ENCODE measurements at regions not wholly inside any gene's neighbourhood (a gene's known extent, or its start where the extent isn't known, plus 50 kb on each side); places are given as distances from the start of the nearest gene placed in this dataset.

DNA sequence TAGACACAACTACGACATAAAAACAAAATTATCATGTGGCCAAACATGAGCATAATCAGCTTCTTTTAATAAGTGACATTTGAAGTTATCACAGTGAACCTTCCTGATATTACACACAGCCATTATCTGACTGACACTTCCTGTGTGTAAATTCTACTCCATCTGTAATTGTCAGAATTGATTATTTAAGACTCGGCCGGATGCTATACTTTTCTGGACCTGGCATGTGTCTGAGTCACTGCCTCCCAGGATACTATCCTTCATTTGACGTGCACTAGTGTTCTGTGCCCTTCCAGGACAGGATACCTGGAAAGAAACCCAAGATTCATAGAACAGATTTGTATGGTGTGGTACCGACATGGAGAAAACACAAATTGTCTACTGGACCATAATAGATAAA, 242.0 kb downstream of the HS3ST3A1 start:
- TF ChIP-seq, protein P1, sequence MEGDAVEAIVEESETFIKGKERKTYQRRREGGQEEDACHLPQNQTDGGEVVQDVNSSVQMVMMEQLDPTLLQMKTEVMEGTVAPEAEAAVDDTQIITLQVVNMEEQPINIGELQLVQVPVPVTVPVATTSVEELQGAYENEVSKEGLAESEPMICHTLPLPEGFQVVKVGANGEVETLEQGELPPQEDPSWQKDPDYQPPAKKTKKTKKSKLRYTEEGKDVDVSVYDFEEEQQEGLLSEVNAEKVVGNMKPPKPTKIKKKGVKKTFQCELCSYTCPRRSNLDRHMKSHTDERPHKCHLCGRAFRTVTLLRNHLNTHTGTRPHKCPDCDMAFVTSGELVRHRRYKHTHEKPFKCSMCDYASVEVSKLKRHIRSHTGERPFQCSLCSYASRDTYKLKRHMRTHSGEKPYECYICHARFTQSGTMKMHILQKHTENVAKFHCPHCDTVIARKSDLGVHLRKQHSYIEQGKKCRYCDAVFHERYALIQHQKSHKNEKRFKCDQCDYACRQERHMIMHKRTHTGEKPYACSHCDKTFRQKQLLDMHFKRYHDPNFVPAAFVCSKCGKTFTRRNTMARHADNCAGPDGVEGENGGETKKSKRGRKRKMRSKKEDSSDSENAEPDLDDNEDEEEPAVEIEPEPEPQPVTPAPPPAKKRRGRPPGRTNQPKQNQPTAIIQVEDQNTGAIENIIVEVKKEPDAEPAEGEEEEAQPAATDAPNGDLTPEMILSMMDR (tag by site-specific recombination; IDR thresholded peaks at IDR 0.05): no peak
- TF ChIP-seq ZNF24 (tag by site-specific recombination; IDR thresholded peaks at IDR 0.05): no peak
- no peak for TF ChIP-seq ZNF501 (tag by site-specific recombination; IDR thresholded peaks at IDR 0.05)
- no peak for TF ChIP-seq ZNF324 (tag by site-specific recombination; IDR thresholded peaks at IDR 0.05)
- no peak for TF ChIP-seq BCL11B (tag by site-specific recombination; IDR thresholded peaks at IDR 0.05; ENCODE audit: low read depth)
- TF ChIP-seq ZNF596 (tag by site-specific recombination; IDR thresholded peaks at IDR 0.05): no peak
- TF ChIP-seq, protein P2, sequence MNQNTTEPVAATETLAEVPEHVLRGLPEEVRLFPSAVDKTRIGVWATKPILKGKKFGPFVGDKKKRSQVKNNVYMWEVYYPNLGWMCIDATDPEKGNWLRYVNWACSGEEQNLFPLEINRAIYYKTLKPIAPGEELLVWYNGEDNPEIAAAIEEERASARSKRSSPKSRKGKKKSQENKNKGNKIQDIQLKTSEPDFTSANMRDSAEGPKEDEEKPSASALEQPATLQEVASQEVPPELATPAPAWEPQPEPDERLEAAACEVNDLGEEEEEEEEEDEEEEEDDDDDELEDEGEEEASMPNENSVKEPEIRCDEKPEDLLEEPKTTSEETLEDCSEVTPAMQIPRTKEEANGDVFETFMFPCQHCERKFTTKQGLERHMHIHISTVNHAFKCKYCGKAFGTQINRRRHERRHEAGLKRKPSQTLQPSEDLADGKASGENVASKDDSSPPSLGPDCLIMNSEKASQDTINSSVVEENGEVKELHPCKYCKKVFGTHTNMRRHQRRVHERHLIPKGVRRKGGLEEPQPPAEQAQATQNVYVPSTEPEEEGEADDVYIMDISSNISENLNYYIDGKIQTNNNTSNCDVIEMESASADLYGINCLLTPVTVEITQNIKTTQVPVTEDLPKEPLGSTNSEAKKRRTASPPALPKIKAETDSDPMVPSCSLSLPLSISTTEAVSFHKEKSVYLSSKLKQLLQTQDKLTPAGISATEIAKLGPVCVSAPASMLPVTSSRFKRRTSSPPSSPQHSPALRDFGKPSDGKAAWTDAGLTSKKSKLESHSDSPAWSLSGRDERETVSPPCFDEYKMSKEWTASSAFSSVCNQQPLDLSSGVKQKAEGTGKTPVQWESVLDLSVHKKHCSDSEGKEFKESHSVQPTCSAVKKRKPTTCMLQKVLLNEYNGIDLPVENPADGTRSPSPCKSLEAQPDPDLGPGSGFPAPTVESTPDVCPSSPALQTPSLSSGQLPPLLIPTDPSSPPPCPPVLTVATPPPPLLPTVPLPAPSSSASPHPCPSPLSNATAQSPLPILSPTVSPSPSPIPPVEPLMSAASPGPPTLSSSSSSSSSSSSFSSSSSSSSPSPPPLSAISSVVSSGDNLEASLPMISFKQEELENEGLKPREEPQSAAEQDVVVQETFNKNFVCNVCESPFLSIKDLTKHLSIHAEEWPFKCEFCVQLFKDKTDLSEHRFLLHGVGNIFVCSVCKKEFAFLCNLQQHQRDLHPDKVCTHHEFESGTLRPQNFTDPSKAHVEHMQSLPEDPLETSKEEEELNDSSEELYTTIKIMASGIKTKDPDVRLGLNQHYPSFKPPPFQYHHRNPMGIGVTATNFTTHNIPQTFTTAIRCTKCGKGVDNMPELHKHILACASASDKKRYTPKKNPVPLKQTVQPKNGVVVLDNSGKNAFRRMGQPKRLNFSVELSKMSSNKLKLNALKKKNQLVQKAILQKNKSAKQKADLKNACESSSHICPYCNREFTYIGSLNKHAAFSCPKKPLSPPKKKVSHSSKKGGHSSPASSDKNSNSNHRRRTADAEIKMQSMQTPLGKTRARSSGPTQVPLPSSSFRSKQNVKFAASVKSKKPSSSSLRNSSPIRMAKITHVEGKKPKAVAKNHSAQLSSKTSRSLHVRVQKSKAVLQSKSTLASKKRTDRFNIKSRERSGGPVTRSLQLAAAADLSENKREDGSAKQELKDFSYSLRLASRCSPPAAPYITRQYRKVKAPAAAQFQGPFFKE (tag by site-specific recombination; IDR thresholded peaks at IDR 0.05; ENCODE audit: borderline replicate concordance): no peak
- TF ChIP-seq TCF7L2 (IDR thresholded peaks at IDR 0.05; ENCODE audit: borderline replicate concordance, low read depth, low read length): no peak
- TF ChIP-seq, protein P3, sequence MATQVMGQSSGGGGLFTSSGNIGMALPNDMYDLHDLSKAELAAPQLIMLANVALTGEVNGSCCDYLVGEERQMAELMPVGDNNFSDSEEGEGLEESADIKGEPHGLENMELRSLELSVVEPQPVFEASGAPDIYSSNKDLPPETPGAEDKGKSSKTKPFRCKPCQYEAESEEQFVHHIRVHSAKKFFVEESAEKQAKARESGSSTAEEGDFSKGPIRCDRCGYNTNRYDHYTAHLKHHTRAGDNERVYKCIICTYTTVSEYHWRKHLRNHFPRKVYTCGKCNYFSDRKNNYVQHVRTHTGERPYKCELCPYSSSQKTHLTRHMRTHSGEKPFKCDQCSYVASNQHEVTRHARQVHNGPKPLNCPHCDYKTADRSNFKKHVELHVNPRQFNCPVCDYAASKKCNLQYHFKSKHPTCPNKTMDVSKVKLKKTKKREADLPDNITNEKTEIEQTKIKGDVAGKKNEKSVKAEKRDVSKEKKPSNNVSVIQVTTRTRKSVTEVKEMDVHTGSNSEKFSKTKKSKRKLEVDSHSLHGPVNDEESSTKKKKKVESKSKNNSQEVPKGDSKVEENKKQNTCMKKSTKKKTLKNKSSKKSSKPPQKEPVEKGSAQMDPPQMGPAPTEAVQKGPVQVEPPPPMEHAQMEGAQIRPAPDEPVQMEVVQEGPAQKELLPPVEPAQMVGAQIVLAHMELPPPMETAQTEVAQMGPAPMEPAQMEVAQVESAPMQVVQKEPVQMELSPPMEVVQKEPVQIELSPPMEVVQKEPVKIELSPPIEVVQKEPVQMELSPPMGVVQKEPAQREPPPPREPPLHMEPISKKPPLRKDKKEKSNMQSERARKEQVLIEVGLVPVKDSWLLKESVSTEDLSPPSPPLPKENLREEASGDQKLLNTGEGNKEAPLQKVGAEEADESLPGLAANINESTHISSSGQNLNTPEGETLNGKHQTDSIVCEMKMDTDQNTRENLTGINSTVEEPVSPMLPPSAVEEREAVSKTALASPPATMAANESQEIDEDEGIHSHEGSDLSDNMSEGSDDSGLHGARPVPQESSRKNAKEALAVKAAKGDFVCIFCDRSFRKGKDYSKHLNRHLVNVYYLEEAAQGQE (tag by site-specific recombination; IDR thresholded peaks at IDR 0.05): no peak
- TF ChIP-seq, protein P4, sequence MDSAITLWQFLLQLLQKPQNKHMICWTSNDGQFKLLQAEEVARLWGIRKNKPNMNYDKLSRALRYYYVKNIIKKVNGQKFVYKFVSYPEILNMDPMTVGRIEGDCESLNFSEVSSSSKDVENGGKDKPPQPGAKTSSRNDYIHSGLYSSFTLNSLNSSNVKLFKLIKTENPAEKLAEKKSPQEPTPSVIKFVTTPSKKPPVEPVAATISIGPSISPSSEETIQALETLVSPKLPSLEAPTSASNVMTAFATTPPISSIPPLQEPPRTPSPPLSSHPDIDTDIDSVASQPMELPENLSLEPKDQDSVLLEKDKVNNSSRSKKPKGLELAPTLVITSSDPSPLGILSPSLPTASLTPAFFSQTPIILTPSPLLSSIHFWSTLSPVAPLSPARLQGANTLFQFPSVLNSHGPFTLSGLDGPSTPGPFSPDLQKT (IDR thresholded peaks at IDR 0.05; ENCODE audit: borderline replicate concordance, low read depth, low read length): no peak
- TF ChIP-seq, protein P5, sequence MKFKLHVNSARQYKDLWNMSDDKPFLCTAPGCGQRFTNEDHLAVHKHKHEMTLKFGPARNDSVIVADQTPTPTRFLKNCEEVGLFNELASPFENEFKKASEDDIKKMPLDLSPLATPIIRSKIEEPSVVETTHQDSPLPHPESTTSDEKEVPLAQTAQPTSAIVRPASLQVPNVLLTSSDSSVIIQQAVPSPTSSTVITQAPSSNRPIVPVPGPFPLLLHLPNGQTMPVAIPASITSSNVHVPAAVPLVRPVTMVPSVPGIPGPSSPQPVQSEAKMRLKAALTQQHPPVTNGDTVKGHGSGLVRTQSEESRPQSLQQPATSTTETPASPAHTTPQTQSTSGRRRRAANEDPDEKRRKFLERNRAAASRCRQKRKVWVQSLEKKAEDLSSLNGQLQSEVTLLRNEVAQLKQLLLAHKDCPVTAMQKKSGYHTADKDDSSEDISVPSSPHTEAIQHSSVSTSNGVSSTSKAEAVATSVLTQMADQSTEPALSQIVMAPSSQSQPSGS (tag by site-specific recombination; IDR thresholded peaks at IDR 0.05; ENCODE audit: low read depth): no peak
- TF ChIP-seq ZNF423 (tag by site-specific recombination; IDR thresholded peaks at IDR 0.05): no peak
